ENCODE measurements at regions not wholly inside any gene's neighbourhood (a gene's known extent, or its start where the extent isn't known, plus 50 kb on each side); places are given as distances from the start of the nearest gene placed in this dataset.

- H4K91ac ChIP-seq (replicated peaks; ENCODE audit: insufficient read length, low read length) = no peak overlapping the region
- no peak for DNase-seq (ENCODE audit: low read depth in 1 of 2, low spot score in 2 of 2)
- no peak for FAIRE-seq
- H2BK15ac ChIP-seq (ENCODE audit: low read length) = no peak overlapping the region
- H3K4me3 ChIP-seq (ENCODE audit: extremely low read depth in 1 of 4, insufficient read depth in 2 of 4, low read depth in 3 of 4, low read length in 4 of 4) = no peak overlapping the region
- H3K9me3 ChIP-seq (ENCODE audit: insufficient read depth in 2 of 2, low read depth in 1 of 2, low read length in 1 of 2) = no peaks in the 10 kb centered on the region
- H3K4me1 ChIP-seq (replicated peaks in 1 of 4; ENCODE audit: control insufficient read depth in 3 of 4, insufficient read depth in 4 of 4, low read length in 3 of 4) = peaks cover 0 to 4% (median 1%) of the 10 kb centered on the region in 4 experiments; a peak in 1 of 7 replicates
- H3K79me2 ChIP-seq (ENCODE audit: control insufficient read depth in 1 of 2, insufficient read depth in 2 of 2, low read length in 2 of 2) = no peaks in the 10 kb centered on the region
- 85% methylated on average over 7 of the region's 7 CpGs; no CpG with 5 or more reads in 1 of the 2 experiments for WGBS, 2 experiments (ENCODE audit: extremely low coverage in 1 of 2, insufficient coverage in 1 of 2, insufficient read length in 1 of 2, insufficient replicate concordance in 2 of 2, low coverage in 1 of 2, low lambda C conversion rate in 2 of 2, missing lambda C conversion rate in 1 of 2)
- H2BK12ac ChIP-seq (ENCODE audit: low read depth, low read length) = no peak overlapping the region
- ChIA-PET POLR2A (ENCODE audit: partially characterized antibody) (no interaction called here), CTCF (ENCODE audit: partially characterized antibody) (interaction anchor here (1.3 to 1.6 kb wide), 2 partner anchors 14 to 41 kb away, joined by 3 to 7 read pairs; no protein-coding TSS in a partner anchor)
- H3K14ac ChIP-seq (ENCODE audit: insufficient read length) = no peak overlapping the region
- H3K36me3 ChIP-seq (ENCODE audit: control insufficient read depth in 2 of 4, insufficient read depth in 4 of 4, low read length in 3 of 4) = no peaks in the 10 kb centered on the region
- no peaks in the 10 kb centered on the region for H3K23me2 ChIP-seq (ENCODE audit: low read depth, low read length)
- no peaks in the 10 kb centered on the region for H4K20me1 ChIP-seq (replicated peaks in 1 of 2; ENCODE audit: control insufficient read depth in 1 of 2, insufficient read depth in 2 of 2, low read length in 2 of 2)
- H3K27ac ChIP-seq (ENCODE audit: low read depth, low read length) = no peak overlapping the region
- H3K56ac ChIP-seq (replicated peaks; ENCODE audit: insufficient read length, low read depth, low read length) = no peak overlapping the region
- no peak overlapping the region for H4K8ac ChIP-seq (ENCODE audit: extremely low read depth, insufficient read depth, low read length)
- H3K79me1 ChIP-seq (ENCODE audit: low read depth, low read length) = no peaks in the 10 kb centered on the region
- H3K9ac ChIP-seq (replicated peaks in 1 of 4; ENCODE audit: extremely low read depth in 1 of 4, low read depth in 3 of 4, low read length in 3 of 4) = no peak overlapping the region
- H4K5ac ChIP-seq (ENCODE audit: insufficient read length, low read depth, low read length) = no peak overlapping the region
- H2AK5ac ChIP-seq (ENCODE audit: low read depth, low read length) = no peak overlapping the region
- H2BK5ac ChIP-seq (ENCODE audit: low read depth, low read length) = no peak overlapping the region
- H3K27me3 ChIP-seq (replicated peaks in 1 of 4; ENCODE audit: control insufficient read depth in 3 of 4, extremely low read depth in 1 of 4, insufficient read depth in 3 of 4, low read length in 3 of 4) = 0 out of 7 replicates have a peak, but pooled peaks cover 0 to 3% (median 0%) of the 10 kb centered on the region in 4 experiments
- no peak overlapping the region for H3K18ac ChIP-seq (ENCODE audit: extremely low read depth, low read length)
- no peak overlapping the region for H3K4me2 ChIP-seq (ENCODE audit: insufficient read depth in 1 of 2, low read depth in 2 of 2, low read length in 2 of 2)
- no peak overlapping the region for H2BK120ac ChIP-seq (replicated peaks; ENCODE audit: low read depth, low read length)
- no peak overlapping the region for H3K4ac ChIP-seq (replicated peaks; ENCODE audit: insufficient read length, low read depth, low read length)
- no peak overlapping the region for H2AFZ ChIP-seq (ENCODE audit: low read length)
- no peak for TF ChIP-seq RNF2 (IDR thresholded peaks at IDR 0.05; ENCODE audit: borderline replicate concordance, low read depth, low read length, missing control alignments, poor library complexity, severe bottlenecking)
- no peak for TF ChIP-seq ATF2 (IDR thresholded peaks at IDR 0.05; ENCODE audit: low read length)
- no peak for TF ChIP-seq RFX5 (IDR thresholded peaks at IDR 0.05; ENCODE audit: borderline replicate concordance, low read depth, low read length)
- TF ChIP-seq CEBPB (IDR thresholded peaks at IDR 0.05; ENCODE audit: low read depth, low read length) = no peak
- TF ChIP-seq PHF8 (conservative IDR thresholded peaks at IDR 0.05; ENCODE audit: low read depth, low read length) = no peak
- TF ChIP-seq POLR2A (IDR thresholded peaks at IDR 0.05; ENCODE audit: control extremely low read depth in 1 of 2, low read depth in 2 of 2, low read length in 2 of 2) = no peak
- TF ChIP-seq EGR1 (IDR thresholded peaks at IDR 0.05; ENCODE audit: borderline replicate concordance, low read depth, low read length) = no peak
- no peak overlapping the region for H3K23ac ChIP-seq (ENCODE audit: insufficient read length)
- H2BK20ac ChIP-seq (ENCODE audit: low read length) = no peak overlapping the region
Observed at GRCh38 chr5:1975406-1975715, 92.6 kb upstream of the IRX4 start.

All from H1 (cell line).